Mesothelial cell of epicardium (in vitro differentiated cells): ENCODE measurements at regions not wholly inside any gene's neighbourhood (a gene's known extent, or its start where the extent isn't known, plus 50 kb on each side); places are given as distances from the start of the nearest gene placed in this dataset.
"Not testable (repeated sequence)": the region's sequence is repeated elsewhere in the genome, so short reads cannot be mapped to it uniquely, and the experiment has no call there.

Experiments used
- DNase-seq, 2 experiments: peaks; one replicate each; pipeline ENCODE4 v3.0.0; 2021; ENCODE audit warnings: low spot score in 2 of 2; ENCODE audit not compliant: unreplicated experiment in 2 of 2
- H3K27ac Mint-ChIP-seq: 2 replicates; pipeline ENCODE4 v1.8.0; 2021; ENCODE audit warnings: mixed read lengths
- H3K27me3 Mint-ChIP-seq: 2 replicates; pipeline ENCODE4 v1.8.0; 2021; ENCODE audit warnings: low read depth, mixed read lengths
- H3K36me3 Mint-ChIP-seq: 2 replicates; pipeline ENCODE4 v1.8.0; 2021; ENCODE audit warnings: mixed read lengths
- H3K4me1 Mint-ChIP-seq: 2 replicates; pipeline ENCODE4 v1.8.0; 2021; ENCODE audit warnings: mixed read lengths
- H3K4me3 Mint-ChIP-seq: 2 replicates; pipeline ENCODE4 v1.8.0; 2021; ENCODE audit warnings: mild to moderate bottlenecking, moderate library complexity, mixed read lengths
- H3K9me3 Mint-ChIP-seq: 2 replicates; pipeline ENCODE4 v1.8.0; 2021; ENCODE audit warnings: mixed read lengths
- CTCF ChIP-seq: fragments of 200-600 bp; sonication (generic); IDR thresholded peaks from one replicate; pipeline ENCODE4 v1.5.0; 2021; ENCODE audit warnings: antibody characterized with exemption; ENCODE audit not compliant: unreplicated experiment

GRCh38 chr16:8127070-8127469 is 463.2 kb downstream of the TMEM114 start:
- no peaks in the 10 kb centered on the region for H3K4me1 Mint-ChIP-seq
- peaks cover 20% of the 10 kb centered on the region for H3K9me3 Mint-ChIP-seq
- no peak overlapping the region for H3K4me3 Mint-ChIP-seq
- H3K27ac Mint-ChIP-seq, result no peak overlapping the region
- TF ChIP-seq CTCF, result no peak
- no peaks in the 10 kb centered on the region for H3K36me3 Mint-ChIP-seq
- H3K27me3 Mint-ChIP-seq, result no peaks in the 10 kb centered on the region
- DNase-seq, result no peak

GRCh38 chr16:8126313-8126712 is 464.0 kb downstream of the TMEM114 start:
- no peak overlapping the region for H3K27ac Mint-ChIP-seq
- H3K4me3 Mint-ChIP-seq, result no peak overlapping the region
- H3K9me3 Mint-ChIP-seq, result peaks cover 21% of the 10 kb centered on the region
- H3K4me1 Mint-ChIP-seq, result no peaks in the 10 kb centered on the region
- no peaks in the 10 kb centered on the region for H3K27me3 Mint-ChIP-seq
- no peak for TF ChIP-seq CTCF
- DNase-seq, result no peak
- H3K36me3 Mint-ChIP-seq, result no peaks in the 10 kb centered on the region

GRCh38 chr16:8120001-8120400 is 470.3 kb downstream of the TMEM114 start:
- TF ChIP-seq CTCF, result no peak
- Mint-ChIP-seq H3K4me3 (no peak overlapping the region), H3K9me3 (peaks cover 49% of the 10 kb centered on the region), H3K4me1 (no peaks in the 10 kb centered on the region), H3K27me3 (no peaks in the 10 kb centered on the region), H3K36me3 (no peaks in the 10 kb centered on the region), H3K27ac (no peak overlapping the region)
- DNase-seq, result no peak

- peaks cover 51% of the 10 kb centered on the region for H3K9me3 Mint-ChIP-seq
- H3K27ac Mint-ChIP-seq, result no peak overlapping the region
- TF ChIP-seq CTCF, result no peak
- H3K4me3 Mint-ChIP-seq, result no peak overlapping the region
- no peaks in the 10 kb centered on the region for H3K4me1 Mint-ChIP-seq
- no peak for DNase-seq
- no peaks in the 10 kb centered on the region for H3K36me3 Mint-ChIP-seq
- no peaks in the 10 kb centered on the region for H3K27me3 Mint-ChIP-seq
These were observed 474.5 kb downstream of the TMEM114 start for GRCh38 chr16:8115814-8116213.

GRCh38 chr16:8114941-8115340 is 475.4 kb downstream of the TMEM114 start:
- H3K4me3 Mint-ChIP-seq, H3K27me3 Mint-ChIP-seq, H3K4me1 Mint-ChIP-seq, H3K36me3 Mint-ChIP-seq, H3K27ac Mint-ChIP-seq, DNase-seq: not testable (repeated sequence)
- peaks cover 48% of the 10 kb centered on the region for H3K9me3 Mint-ChIP-seq

GRCh38 chr16:8113843-8114242 is 476.5 kb downstream of the TMEM114 start:
- TF ChIP-seq CTCF, result no peak
- no peak overlapping the region for H3K4me3 Mint-ChIP-seq
- H3K36me3 Mint-ChIP-seq, result no peaks in the 10 kb centered on the region
- H3K4me1 Mint-ChIP-seq, result no peaks in the 10 kb centered on the region
- peaks cover 49% of the 10 kb centered on the region for H3K9me3 Mint-ChIP-seq
- no peak overlapping the region for H3K27ac Mint-ChIP-seq
- H3K27me3 Mint-ChIP-seq, result no peaks in the 10 kb centered on the region
- no peak for DNase-seq
